ENCODE measurements at regions not wholly inside any gene's neighbourhood (a gene's known extent, or its start where the extent isn't known, plus 50 kb on each side); places are given as distances from the start of the nearest gene placed in this dataset.
A peak's percentile ranks its signal among the peaks of the same experiment; 100 is the strongest.

DNA sequence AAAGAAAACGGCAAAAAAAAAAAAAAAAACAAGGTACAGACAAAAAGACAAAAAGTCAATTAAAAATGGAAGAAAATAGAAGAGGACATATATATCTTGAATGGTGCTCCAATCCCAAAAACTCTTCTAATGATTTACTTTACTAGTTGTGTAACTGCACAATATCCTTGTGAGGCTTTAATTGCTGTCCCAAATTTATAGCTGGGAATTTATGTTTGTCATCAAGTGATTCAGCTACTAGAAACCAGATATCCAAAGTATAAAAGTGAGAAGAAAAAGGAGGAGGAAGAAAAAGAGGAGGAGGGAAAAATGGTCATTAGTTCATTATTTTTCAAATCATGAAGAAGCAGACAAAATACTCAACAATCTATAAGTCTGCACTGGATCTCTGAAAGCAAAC, 150.8 kb upstream of the ARPP21 start:
- no peak for DNase-seq (ENCODE audit: low spot score)

DNA sequence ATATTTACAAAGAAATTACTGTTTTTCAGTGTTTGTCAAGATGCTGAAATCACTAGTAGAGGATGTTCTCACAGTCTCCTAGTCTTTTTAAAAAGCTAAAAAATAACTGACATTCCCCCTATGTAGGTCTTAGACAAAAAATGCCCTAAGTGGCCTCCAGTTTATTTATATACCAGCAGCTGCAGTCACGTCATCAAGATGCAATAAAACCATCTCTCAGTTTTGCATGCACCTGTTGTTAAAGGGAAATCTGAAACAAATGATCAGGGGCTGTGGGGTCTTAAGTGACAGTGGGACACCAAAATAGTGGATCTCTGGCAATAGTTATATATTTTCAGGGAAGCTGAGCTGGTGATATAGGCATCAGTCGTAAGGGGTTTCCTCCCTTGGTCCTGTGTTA, 146.5 kb upstream of the ARPP21 start:
- DNase-seq (ENCODE audit: low spot score) = no peak

DNA sequence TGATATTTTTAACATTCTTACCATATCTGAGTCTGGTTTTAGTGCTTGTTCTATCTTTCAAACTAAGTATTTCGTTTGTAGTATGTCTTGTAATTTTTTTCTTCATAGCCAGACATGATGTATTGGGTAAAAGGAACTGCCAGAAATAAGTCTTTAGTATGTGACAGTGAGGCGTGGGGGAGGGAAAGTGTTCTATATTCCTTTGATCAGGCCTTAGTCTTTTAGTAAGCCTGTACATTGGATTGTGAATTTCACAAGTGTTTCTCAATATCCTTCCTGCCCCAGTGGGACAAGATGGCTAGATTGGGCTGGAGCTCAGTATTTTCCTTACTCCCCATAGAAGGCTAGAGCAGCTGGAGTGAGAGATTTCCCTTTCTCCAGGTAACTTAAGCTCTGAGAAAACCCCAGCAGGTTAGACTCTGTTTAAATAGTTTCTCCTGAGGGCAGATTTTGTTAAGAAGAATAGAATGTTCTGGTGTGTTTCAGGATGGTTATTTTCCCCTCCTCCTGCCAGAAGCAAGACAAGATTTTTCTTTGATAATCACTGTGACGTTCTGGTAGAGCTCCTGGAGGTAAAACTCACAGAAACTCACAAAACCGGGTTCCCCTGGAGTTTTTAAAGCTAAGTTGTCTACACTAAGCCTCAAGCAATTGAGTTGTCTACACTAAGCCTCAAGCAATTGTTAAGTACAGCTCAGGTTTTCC, 140.7 kb upstream of the ARPP21 start:
- no peak for DNase-seq (ENCODE audit: low spot score)

DNA sequence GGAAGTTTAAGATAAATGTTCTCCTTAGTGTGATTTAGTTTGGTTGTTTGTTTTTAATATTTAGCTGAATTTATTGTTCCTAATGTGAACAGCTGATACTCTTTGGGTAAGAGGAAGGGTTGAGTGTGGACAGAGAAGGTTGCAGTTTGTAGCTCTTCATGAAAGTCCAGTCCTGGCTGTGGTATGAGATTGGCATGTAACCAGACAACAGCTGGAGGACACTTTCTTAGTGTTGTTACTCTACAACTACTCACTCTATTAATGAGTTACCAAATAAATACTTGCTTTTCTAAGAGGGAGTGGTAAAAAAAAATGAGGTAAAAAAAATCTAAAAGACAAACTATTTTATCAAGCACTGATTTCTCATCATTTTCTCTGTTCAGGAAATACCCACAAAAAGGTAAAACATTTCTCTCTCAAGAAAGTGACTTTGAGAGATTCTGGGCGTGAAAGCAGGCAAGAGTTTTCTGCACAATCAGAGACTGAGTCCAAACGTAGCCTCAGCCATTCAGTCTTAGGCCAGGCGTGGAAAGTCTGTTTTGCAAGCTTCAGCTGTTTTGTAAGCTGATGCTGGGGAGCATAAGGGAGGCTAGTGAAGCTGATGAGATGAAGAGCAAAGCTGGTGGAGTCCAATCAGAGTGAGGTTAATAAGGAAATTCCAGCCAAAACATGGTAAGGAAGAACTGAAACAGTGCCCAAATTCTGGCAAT, 138.5 kb upstream of the ARPP21 start:
- no peak for DNase-seq (ENCODE audit: low spot score)

DNA sequence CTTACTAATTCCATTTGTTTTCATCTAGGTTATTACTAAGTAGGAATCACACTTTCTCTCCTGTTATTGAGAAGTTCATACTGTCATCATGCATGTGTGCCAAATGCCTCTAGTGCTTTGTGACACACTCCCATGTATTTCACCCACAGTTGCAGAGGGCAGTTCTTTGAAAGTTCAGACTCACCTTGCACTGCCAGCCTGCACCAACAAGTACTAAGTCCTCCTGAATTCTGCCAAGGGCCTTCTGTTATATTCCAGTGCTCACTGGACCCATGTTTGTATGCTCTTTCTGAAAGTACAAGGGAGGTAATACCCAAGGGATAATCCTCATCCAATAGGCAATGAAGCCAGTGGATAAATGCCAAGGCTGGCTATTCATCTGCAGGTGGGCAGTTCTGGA, 136.6 kb upstream of the ARPP21 start:
- no peak for DNase-seq (ENCODE audit: low spot score)

DNA sequence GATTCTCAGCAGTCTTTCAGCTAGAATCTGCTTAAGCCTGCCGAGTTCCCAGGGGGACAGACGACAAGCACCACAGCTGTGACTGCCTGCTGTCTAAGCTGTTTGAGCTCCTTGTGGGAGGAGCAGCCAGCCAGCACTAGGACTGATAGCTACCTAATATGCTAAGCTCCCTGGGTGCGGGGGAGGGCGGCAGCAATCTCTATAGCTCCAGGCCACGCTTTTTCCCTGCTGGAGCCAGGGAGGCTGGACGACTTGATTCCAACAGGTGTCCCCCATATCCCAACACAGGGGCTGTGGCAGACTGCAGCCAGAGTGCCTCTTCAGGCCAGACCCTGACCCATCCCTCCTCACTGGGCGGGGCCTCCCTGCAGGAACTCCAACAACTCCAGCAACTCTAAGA, 134.1 kb upstream of the ARPP21 start:
- DNase-seq (ENCODE audit: low spot score) = peak; percentile 89

DNA sequence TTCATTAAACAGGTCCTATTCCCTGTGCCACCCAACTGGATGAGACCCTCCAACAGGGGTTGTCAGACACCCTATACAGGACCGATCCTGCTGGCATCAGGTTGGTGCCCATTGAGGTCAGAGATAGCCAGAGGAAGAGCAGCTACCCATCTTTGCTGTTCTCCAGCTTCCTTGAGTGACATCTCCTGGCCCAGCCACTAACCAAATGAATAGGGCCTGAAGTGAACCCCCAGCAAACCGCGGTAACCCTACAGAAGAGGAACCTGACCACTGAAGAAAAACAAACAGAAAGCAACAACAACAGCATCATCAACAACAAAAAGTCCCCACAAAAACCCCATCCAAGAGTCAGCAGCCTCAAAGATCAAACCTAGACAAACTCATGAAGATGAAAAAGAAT, 133.6 kb upstream of the ARPP21 start:
- DNase-seq (ENCODE audit: low spot score) = no peak

DNA sequence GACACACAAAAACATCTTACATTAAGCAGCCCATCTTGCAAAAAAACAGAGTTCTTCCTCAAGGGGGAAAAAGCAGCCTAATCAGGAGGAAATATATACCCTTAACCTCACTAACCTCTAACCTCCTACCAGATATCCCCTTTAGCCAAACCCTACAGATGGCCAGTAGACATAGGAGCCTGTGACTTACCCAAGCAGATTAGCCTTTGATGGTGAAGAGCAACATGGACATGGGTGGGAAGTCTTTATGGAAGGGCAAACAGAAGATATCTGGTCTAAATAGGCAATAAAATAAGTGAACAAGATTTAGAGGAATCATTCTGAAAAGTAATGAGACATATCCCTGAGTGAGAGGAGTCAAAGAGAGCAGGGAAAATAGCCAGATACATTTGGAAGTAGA, 119.4 kb upstream of the ARPP21 start:
- no peak for DNase-seq (ENCODE audit: low spot score)

DNA sequence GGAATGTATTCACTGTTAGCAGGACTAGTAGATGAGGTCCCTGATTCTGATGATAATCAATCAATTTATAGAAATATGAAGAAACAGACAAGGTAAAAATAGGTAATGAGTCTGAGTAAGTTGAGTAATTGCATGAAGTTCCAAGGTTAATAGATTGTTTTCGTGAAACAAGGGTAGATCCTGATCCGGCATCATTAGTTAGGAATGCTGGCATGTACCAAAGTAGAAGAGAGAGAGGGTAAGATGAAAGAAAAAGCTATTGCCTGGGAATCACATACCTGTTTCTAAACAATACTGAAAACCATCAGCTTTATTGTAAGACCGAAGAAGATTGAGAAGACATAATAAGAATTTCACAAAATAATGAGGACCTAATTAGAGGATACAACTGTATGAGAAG, 118.1 kb upstream of the ARPP21 start:
- DNase-seq (ENCODE audit: low spot score) = no peak

DNA sequence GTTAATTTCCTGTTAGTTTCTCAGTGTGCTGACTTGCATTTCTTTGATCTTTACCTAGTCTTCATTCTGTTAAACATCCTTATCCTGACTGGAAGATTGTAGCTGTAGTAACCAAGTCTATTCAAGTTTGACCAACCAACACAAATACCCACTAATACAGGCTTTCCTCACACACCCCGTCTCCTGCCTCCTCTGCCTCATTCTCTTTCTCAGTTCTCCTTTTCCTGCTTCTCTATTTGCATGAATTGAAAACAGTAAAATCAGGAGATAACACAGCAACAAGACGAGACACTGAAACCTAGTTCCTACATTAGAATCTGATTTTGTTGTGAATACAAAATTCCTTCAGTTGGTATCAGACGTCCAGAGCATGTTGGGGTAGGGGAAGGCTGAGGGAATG, 116.9 kb upstream of the ARPP21 start:
- DNase-seq (ENCODE audit: low spot score) = no peak

DNA sequence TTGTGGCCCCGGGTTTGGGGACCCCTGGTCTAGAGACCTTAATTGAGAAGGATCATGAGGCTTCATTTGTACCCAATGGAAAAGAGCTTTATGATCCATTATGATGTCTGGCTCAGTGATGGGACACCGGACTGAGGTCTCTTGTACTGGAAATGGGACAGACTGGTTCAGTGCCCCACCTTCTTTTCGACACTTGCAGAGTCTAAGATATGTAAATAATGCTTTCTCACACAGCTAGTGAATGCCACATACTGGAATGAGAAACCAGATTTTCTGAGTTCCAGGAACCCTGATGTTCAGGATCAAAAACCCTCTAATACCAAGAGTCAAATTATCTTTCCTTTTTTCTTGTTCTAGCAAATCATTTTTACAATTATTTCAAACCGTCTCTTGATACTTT, 116.3 kb upstream of the ARPP21 start:
- no peak for DNase-seq (ENCODE audit: low spot score)

DNA sequence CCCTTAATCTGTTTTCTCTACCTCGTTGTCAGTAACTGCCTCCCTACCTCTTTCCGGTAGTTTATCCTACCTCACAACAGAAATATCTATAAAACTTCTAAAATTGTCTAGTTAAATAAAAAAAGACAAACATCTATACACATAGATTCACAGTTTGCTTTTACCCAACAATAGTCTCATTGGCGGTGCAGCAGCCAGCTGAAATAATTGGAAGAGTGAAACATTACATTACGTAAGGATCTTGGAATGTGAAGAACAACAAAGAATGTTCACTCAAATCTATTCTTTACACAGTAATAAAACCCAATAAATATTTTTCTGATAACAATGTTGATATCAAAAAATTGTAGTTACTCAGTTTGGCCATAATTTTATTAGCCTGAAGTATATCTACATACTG, 115.5 kb upstream of the ARPP21 start:
- no peak for DNase-seq (ENCODE audit: low spot score)

DNA sequence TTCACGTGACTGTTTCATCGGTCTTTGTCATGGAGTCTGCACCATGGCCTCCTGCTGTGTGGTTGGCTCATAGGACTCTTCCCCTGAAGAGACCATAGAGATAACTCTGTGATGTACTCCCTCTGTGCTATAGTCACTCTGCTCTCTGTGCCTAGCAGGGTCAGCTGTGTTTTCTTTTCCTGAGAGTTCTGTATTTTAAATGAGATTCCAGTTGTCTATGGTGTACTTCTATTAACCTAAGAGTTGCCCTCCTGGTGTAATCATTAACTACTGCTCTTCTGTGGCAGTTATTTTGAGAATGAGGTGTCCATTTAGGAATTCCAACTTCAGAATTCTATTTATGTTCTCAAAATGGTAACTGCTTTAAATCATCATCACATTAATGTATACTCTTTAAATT, 114.5 kb upstream of the ARPP21 start:
- no peak for DNase-seq (ENCODE audit: low spot score)

DNA sequence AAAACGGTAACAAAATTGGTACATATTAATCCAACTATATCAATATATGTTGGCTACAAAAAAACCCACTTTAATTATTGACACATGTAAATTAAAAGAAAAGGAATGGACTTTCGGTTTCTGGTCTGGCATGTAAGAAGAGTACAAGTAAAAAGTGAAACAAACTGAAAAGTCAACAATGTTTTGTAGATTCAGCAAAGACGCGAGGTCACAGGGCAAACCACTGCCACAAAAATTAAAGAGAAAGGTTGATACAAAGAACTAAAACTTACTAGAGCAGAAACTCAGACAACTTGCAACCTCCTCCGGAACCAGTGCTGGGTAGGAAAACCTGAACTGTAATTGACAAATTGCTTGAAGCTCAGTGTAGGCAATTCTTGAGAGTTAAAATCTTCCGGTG, 110.6 kb upstream of the ARPP21 start:
- no peak for DNase-seq (ENCODE audit: low spot score)

DNA sequence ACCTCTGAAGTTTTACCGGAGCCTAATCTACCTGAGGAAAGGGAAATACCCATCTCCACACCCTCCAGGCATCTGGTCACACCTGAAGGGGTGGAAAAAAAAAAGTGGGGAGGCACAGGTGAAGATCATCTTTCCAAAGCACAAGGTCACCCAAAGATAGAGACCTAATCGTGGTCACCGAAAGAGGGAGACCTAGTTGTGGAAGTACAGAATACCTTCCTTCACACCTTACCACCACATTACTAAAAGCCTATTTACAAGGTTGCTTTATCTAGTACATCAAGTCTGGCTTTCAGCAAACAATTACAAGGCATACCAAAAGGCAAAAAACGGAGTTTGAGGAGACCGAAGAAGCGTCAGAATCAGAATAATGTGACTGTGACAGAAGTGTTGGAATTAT, 110.0 kb upstream of the ARPP21 start:
- DNase-seq (ENCODE audit: low spot score) = no peak

DNA sequence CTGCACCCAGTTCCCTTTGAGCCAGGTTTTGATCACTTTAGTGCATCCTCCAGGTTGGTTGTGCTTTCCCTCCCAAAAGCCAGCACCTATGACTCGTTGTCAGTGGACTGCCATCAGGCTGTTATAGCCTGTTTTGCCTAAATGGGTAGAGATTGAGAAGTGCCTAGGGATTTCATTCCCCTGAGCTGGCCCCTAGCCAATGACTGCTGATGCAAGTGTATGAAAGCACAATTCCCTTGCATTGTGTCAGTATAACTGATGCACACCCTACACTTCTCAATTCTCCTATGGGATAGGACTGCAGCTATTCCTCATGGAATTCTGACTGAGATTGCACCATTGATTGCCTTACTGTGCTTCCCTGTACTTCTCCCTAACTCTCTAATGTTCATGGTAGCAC, 102.1 kb upstream of the ARPP21 start:
- DNase-seq (ENCODE audit: low spot score) = no peak

DNA sequence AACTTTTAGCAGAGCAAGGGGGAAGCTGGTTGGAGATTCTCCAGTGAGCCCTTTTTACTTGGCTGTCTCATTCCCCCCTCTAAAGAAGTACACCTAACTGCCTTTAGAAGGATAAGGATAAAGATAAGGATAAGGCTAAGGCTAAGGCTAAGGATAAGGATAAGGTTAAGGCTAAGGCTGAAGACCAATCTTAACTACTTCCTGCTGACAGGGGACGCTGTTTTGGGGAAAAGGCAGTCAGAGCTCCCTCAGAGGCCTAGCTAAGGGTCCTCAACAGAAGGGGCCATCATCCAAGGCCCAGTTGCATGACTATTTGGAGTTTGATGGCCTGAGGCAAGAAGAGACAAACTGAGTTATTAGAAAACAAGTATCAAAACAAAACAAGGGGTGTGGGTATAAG, 94.3 kb upstream of the ARPP21 start:
- DNase-seq (ENCODE audit: low spot score) = no peak

DNA sequence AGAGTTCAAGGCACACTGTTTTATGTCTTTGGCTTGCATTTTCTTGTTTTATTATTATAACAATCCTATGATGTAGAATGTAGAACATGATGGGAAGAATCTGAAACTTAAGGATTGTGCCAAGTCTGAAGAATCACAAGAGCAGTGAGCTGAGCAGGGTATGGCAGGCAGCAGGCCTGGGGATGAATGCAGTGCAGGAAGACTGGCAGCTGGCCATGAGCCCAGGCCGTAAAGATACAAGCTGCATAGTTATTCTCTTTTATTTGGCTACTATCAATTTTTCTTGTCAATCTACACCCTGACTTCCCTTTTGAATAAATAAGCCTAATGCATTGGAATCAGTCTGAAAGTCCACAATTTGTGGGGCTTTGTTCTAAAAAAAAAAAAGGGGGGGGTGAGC, 89.6 kb upstream of the ARPP21 start:
- no peak for DNase-seq (ENCODE audit: low spot score)

DNA sequence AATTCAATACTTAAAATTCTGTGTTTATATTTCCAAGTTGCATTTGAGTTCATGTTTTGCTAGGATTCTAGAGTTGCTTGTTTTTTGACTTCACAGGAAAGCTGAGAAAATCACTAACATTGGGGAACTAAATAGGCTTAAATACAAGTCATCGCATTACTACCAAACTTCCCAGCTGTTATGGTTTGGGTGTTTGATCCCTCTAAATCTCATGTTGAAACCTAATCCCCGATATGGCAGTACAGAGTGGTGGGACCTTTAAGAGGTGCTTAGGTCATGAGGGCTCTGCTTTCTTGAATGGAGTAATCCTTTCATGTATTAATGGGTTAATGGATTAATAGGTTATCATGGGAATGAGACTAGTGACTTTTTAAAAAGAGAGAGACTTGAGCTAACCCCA, 77.2 kb upstream of the ARPP21 start:
- no peak for DNase-seq (ENCODE audit: low spot score)

DNA sequence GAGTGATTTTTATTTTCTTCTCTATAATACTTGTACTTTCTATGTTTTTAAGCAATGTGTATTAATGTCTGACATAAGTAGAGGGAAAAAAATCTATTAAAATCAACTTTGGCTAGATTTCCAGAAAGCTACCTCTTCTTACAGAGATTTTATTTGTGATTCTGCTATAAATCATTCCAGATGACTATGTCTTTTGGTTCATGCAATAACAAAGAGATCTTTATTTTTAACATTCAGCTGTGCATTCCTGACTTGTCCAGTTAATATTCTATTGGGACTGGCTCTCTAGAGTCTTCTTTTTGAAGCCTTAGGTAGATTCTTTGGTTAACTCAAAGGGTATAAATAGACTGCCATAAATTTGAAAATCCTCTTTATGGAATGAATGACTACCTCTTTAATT, 74.3 kb upstream of the ARPP21 start:
- no peak for DNase-seq (ENCODE audit: low spot score)
